ENCODE measurements at regions not wholly inside any gene's neighbourhood (a gene's known extent, or its start where the extent isn't known, plus 50 kb on each side); places are given as distances from the start of the nearest gene placed in this dataset.

GRCh38 chr10:35933940-35934641, 292.0 kb upstream of the FZD8 start:
- Histone ChIP-seq H2BK12ac (ENCODE audit: low read depth, low read length) (no peak overlapping the region), H4K20me1 (replicated peaks in 1 of 2; ENCODE audit: control insufficient read depth in 1 of 2, insufficient read depth in 2 of 2, low read length in 2 of 2) (no peaks in the 10 kb centered on the region), H3K36me3 (ENCODE audit: control insufficient read depth in 2 of 4, insufficient read depth in 4 of 4, low read length in 3 of 4) (no peaks in the 10 kb centered on the region), H2BK5ac (ENCODE audit: low read depth, low read length) (no peak overlapping the region), H3K79me1 (ENCODE audit: low read depth, low read length) (no peaks in the 10 kb centered on the region), H3K4me2 (ENCODE audit: insufficient read depth in 1 of 2, low read depth in 2 of 2, low read length in 2 of 2) (no peak overlapping the region), H3K9me3 (ENCODE audit: insufficient read depth in 2 of 2, low read depth in 1 of 2, low read length in 1 of 2) (no peaks in the 10 kb centered on the region), H3K23me2 (ENCODE audit: low read depth, low read length) (no peaks in the 10 kb centered on the region), H3K79me2 (ENCODE audit: control insufficient read depth in 1 of 2, insufficient read depth in 2 of 2, low read length in 2 of 2) (no peaks in the 10 kb centered on the region), H3K56ac (replicated peaks; ENCODE audit: insufficient read length, low read depth, low read length) (no peak overlapping the region), H3K14ac (ENCODE audit: insufficient read length) (no peak overlapping the region), H2BK15ac (ENCODE audit: low read length) (no peak overlapping the region), H4K5ac (ENCODE audit: insufficient read length, low read depth, low read length) (no peak overlapping the region), H2BK20ac (ENCODE audit: low read length) (no peak overlapping the region), H3K4ac (replicated peaks; ENCODE audit: insufficient read length, low read depth, low read length) (no peak overlapping the region), H4K91ac (replicated peaks; ENCODE audit: insufficient read length, low read length) (no peak overlapping the region), H2AFZ (ENCODE audit: low read length) (no peak overlapping the region), H3K18ac (ENCODE audit: extremely low read depth, low read length) (no peak overlapping the region), H3K27ac (ENCODE audit: low read depth, low read length) (no peak overlapping the region), H2BK120ac (replicated peaks; ENCODE audit: low read depth, low read length) (no peak overlapping the region), H3K9ac (replicated peaks in 1 of 4; ENCODE audit: extremely low read depth in 1 of 4, low read depth in 3 of 4, low read length in 3 of 4) (no peak overlapping the region; a peak in 1 of 7 replicates), H3K27me3 (replicated peaks in 1 of 4; ENCODE audit: control insufficient read depth in 3 of 4, extremely low read depth in 1 of 4, insufficient read depth in 3 of 4, low read length in 3 of 4) (no peaks in the 10 kb centered on the region), H3K4me3 (ENCODE audit: extremely low read depth in 1 of 4, insufficient read depth in 2 of 4, low read depth in 3 of 4, low read length in 4 of 4) (no peak overlapping the region), H4K8ac (ENCODE audit: extremely low read depth, insufficient read depth, low read length) (no peak overlapping the region), H3K23ac (ENCODE audit: insufficient read length) (no peak overlapping the region), H3K4me1 (replicated peaks in 1 of 4; ENCODE audit: control insufficient read depth in 3 of 4, insufficient read depth in 4 of 4, low read length in 3 of 4) (peaks cover 0 to 7% (median 5%) of the 10 kb centered on the region in 4 experiments; a peak in 4 of 7 replicates), H2AK5ac (ENCODE audit: low read depth, low read length) (no peak overlapping the region)
- FAIRE-seq (no peak), DNase-seq (ENCODE audit: low read depth in 1 of 2, low spot score in 2 of 2) (no peak)
- CTCF ChIA-PET (ENCODE audit: partially characterized antibody): interaction anchor here (0.6 kb wide), 2 partner anchors 299 to 710 kb away, joined by 4 read pairs; no protein-coding TSS in a partner anchor
- 85% methylated on average over 5 of the region's 5 CpGs; no CpG with 5 or more reads in 1 of the 2 experiments for WGBS, 2 experiments (ENCODE audit: extremely low coverage in 1 of 2, insufficient coverage in 1 of 2, insufficient read length in 1 of 2, insufficient replicate concordance in 2 of 2, low coverage in 1 of 2, low lambda C conversion rate in 2 of 2, missing lambda C conversion rate in 1 of 2)
- POLR2A ChIA-PET (ENCODE audit: partially characterized antibody): no interaction called here
- no peak for TF ChIP-seq HDAC2 (IDR thresholded peaks at IDR 0.05; ENCODE audit: borderline replicate concordance in 1 of 2, low read depth in 2 of 2, low read length in 2 of 2)
- no peak for TF ChIP-seq ATF3 (IDR thresholded peaks at IDR 0.05; ENCODE audit: insufficient read depth, low read depth, low read length)
- TF ChIP-seq SIX5 (IDR thresholded peaks at IDR 0.05; ENCODE audit: low read depth, low read length): no peak
- no peak for TF ChIP-seq GTF2F1 (IDR thresholded peaks at IDR 0.05; ENCODE audit: borderline replicate concordance, low read depth, low read length)
- no peak for TF ChIP-seq SAP30 (IDR thresholded peaks at IDR 0.05; ENCODE audit: insufficient read depth, insufficient replicate concordance, low read length)
